Endothelial cell (in vitro differentiated cells): ENCODE measurements at regions not wholly inside any gene's neighbourhood (a gene's known extent, or its start where the extent isn't known, plus 50 kb on each side); places are given as distances from the start of the nearest gene placed in this dataset.

Experiments
- DNase-seq: peaks from one replicate; pipeline ENCODE4 v3.0.0; 2021; ENCODE audit warnings: low spot score
- H3K27ac Mint-ChIP-seq: one replicate; pipeline ENCODE4 v1.8.0; 2021; ENCODE audit warnings: mixed read lengths, inconsistent platforms; ENCODE audit not compliant: unreplicated experiment
- H3K27me3 Mint-ChIP-seq: one replicate; pipeline ENCODE4 v1.8.0; 2021; ENCODE audit warnings: mild to moderate bottlenecking, moderate library complexity, mixed read lengths, inconsistent platforms; ENCODE audit not compliant: unreplicated experiment
- H3K36me3 Mint-ChIP-seq: one replicate; pipeline ENCODE4 v1.8.0; 2021; ENCODE audit warnings: mild to moderate bottlenecking, low read depth, mixed read lengths, inconsistent platforms; ENCODE audit not compliant: unreplicated experiment
- H3K4me1 Mint-ChIP-seq: one replicate; pipeline ENCODE4 v1.8.0; 2021; ENCODE audit warnings: mild to moderate bottlenecking, mixed read lengths, inconsistent platforms; ENCODE audit not compliant: unreplicated experiment
- H3K4me3 Mint-ChIP-seq: one replicate; pipeline ENCODE4 v1.8.0; 2021; ENCODE audit warnings: mild to moderate bottlenecking, mixed read lengths, inconsistent platforms; ENCODE audit not compliant: unreplicated experiment
- H3K9me3 Mint-ChIP-seq: one replicate; pipeline ENCODE4 v1.8.0; 2021; ENCODE audit warnings: mixed read lengths, inconsistent platforms; ENCODE audit not compliant: unreplicated experiment
- TF ChIP-seq, protein P1 (sequence below): fragments of 200-600 bp; sonication (generic); IDR thresholded peaks from one replicate; pipeline ENCODE4 v1.5.0; 2021; ENCODE audit warnings: antibody characterized with exemption; ENCODE audit not compliant: unreplicated experiment

DNA sequence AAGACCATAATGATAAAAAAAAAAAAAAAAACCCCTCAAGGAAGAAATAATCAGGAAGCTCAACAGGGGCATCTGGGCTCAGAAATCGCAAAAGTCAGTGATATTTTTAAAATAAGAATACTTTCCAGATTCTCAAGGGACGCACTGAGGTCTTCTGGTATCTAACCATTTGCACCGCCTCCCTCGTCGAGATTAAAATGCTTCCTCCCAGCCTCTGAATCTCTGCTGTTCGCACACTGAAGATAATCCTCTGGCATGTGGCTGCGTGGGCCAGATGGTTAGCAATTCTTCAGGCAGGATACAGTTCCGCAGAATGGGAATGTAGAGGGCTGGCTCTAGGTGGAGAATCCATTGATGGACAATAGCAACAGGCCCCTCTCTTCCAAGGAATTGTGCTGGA is 211.7 kb upstream of the CDH5 start:
- H3K9me3 Mint-ChIP-seq = no peaks in the 10 kb centered on the region
- TF ChIP-seq, protein P1, sequence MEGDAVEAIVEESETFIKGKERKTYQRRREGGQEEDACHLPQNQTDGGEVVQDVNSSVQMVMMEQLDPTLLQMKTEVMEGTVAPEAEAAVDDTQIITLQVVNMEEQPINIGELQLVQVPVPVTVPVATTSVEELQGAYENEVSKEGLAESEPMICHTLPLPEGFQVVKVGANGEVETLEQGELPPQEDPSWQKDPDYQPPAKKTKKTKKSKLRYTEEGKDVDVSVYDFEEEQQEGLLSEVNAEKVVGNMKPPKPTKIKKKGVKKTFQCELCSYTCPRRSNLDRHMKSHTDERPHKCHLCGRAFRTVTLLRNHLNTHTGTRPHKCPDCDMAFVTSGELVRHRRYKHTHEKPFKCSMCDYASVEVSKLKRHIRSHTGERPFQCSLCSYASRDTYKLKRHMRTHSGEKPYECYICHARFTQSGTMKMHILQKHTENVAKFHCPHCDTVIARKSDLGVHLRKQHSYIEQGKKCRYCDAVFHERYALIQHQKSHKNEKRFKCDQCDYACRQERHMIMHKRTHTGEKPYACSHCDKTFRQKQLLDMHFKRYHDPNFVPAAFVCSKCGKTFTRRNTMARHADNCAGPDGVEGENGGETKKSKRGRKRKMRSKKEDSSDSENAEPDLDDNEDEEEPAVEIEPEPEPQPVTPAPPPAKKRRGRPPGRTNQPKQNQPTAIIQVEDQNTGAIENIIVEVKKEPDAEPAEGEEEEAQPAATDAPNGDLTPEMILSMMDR = no peak
- DNase-seq = no peak
- peaks cover 8% of the 10 kb centered on the region for H3K4me1 Mint-ChIP-seq
- H3K4me3 Mint-ChIP-seq = no peak overlapping the region
- peaks cover 8% of the 10 kb centered on the region for H3K27me3 Mint-ChIP-seq
- H3K27ac Mint-ChIP-seq = no peak overlapping the region
- H3K36me3 Mint-ChIP-seq = no peaks in the 10 kb centered on the region

DNA sequence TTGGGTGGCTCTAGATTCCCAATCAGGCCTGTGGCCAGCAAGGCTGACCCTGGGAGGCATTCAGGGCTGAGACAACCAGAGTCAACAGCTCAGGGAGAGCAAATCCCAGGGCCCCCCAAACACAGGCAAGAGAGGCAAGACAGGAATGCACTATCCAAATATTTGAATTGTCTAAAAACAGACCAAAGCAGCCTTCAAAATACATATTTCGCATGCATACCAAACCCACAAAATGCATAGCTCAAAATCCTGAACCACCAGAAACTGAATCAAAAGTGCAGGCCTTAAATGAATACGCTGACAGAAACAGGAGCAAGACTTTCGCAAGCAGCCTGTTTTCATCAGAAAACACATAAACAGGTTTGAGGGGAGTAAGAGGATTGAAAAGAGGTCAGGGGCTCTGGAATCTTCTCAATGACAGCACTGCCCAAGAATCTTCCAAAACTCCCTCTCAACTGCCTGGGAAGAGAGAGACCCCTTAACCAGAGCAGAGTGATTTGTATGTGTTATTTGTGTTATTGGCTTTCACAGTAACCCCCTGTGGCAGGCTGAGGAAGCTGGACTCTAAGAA is 213.6 kb upstream of the CDH5 start:
- Mint-ChIP-seq H3K4me1 (peaks cover 15% of the 10 kb centered on the region), H3K27ac (no peak overlapping the region), H3K36me3 (no peaks in the 10 kb centered on the region), H3K27me3 (peaks cover 11% of the 10 kb centered on the region), H3K9me3 (no peaks in the 10 kb centered on the region), H3K4me3 (no peak overlapping the region)
- no peak for DNase-seq
- TF ChIP-seq, protein P1 = no peak

DNA sequence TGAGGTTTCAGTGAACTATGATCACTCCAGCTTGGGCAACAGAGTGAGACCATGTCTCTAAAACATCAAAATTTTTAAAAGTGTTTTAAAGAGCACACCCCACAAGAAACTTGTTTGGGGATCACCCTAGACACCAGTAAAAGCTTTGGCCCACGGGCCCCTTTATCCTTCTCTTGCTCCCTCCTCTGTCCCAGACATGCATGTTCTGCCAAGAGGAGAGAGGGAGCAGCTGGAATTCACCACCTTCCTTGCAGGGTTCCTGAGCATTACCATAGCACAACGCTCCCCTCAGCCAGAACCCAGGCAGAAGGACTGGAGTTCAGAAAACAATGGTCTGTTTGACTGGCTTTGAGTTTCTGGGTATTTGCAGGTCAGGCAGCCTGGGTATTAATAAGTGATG is 214.3 kb upstream of the CDH5 start:
- Mint-ChIP-seq H3K4me3 (no peak overlapping the region), H3K4me1 (peaks cover 15% of the 10 kb centered on the region), H3K9me3 (no peaks in the 10 kb centered on the region), H3K27ac (no peak overlapping the region), H3K27me3 (peaks cover 11% of the 10 kb centered on the region), H3K36me3 (no peaks in the 10 kb centered on the region)
- TF ChIP-seq, protein P1 = no peak
- no peak for DNase-seq

DNA sequence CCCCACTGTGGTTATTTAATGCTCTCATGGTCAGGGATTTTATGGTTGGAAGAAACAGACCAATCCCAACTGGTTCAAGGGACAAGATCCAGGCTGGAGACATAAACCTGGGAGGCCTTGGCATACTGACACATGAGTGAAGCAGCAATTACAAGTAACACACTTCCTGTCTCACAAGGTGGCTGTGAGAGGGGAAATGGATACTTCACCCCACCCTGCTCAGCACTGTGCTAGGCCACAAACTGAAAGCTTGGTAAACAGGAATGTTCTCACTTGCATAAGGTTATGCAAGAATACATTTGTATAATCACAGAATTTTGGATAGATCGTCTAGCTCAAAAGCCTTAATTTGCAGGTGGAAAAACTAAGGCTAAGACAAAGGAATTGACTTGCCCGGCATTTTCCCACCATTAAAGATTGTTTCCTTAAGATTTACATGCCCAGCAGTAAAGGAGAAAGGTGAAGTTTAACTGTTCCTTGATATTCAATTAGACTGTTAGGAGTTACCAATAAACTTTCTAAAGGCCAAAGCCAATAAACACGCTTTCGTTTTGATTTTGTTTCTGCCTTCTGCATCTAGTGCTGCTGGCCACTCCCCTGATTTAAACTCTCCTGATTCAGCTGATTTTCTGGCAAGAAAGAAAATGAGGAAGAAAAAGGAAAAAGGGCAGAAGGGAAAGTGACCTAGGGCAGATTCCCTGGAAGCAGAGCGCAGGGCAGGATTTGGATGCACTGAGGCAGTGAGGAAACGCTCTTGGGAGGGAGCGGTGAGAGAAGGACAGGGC is 215.6 kb upstream of the CDH5 start:
- Mint-ChIP-seq H3K9me3 (no peaks in the 10 kb centered on the region), H3K36me3 (no peaks in the 10 kb centered on the region), H3K27ac (no peak overlapping the region), H3K4me3 (no peak overlapping the region), H3K4me1 (peaks cover 21% of the 10 kb centered on the region), H3K27me3 (peaks cover 11% of the 10 kb centered on the region)
- DNase-seq = no peak
- TF ChIP-seq, protein P1 = no peak

DNA sequence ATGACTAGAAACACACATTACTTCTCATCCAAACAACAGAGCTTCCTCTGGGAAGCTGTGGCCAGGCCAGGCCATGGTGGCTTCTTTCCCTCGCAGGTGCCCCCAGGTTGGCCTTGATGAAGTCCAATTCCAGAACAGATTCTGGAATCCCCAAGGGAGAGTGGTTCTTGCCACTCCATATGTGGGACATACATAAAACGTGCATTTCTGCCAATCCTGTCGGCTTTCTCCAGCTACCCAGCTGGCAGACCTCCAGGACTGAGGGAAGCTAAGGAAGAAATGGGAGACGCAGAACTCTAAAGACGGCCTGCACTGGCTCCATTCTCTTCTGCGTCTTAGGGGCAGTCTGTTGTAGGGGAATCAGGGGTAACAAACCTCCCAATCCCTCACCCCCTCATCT is 219.2 kb upstream of the CDH5 start:
- Mint-ChIP-seq H3K4me1 (peaks cover 22% of the 10 kb centered on the region), H3K27me3 (peaks cover 8% of the 10 kb centered on the region), H3K36me3 (no peaks in the 10 kb centered on the region), H3K9me3 (no peaks in the 10 kb centered on the region), H3K4me3 (no peak overlapping the region), H3K27ac (no peak overlapping the region)
- no peak for DNase-seq
- TF ChIP-seq, protein P1 = no peak
